Aorta (tissue), 5 donors: ENCODE measurements at regions not wholly inside any gene's neighbourhood (a gene's known extent, or its start where the extent isn't known, plus 50 kb on each side); places are given as distances from the start of the nearest gene placed in this dataset.
"Not testable (repeated sequence)": the region's sequence is repeated elsewhere in the genome, so short reads cannot be mapped to it uniquely, and the experiment has no call there.

ENCODE experiments used
- ATAC-seq: fragments of 200-7000 bp; cut with Tn5 transposase; one replicate; pipeline ENCODE4 v1.9.1; 2022; ENCODE audit warnings: moderate library complexity; ENCODE audit not compliant: low FRiP score
- DNase-seq, 2 donors: peaks; one replicate each; pipeline ENCODE4 v3.0.0-alpha.2; 2020
- H3K27ac ChIP-seq, 2 donors: one replicate each; pipeline ENCODE4 v1.5.1; 2013; ENCODE audit warnings: low read length in 2 of 2, mild to moderate bottlenecking in 2 of 2, moderate library complexity in 2 of 2, control low read depth in 1 of 2, inconsistent platforms in 1 of 2, low read depth in 1 of 2
- H3K27me3 ChIP-seq, 2 donors: one replicate each; pipeline ENCODE4 v1.6.1; 2013; ENCODE audit warnings: control low read depth in 1 of 2, low read length in 1 of 2, mild to moderate bottlenecking in 1 of 2, moderate library complexity in 1 of 2; ENCODE audit not compliant: insufficient read depth in 2 of 2, control insufficient read depth in 1 of 2
- H3K36me3 ChIP-seq, 2 donors: one replicate each; pipeline ENCODE4 v1.6.1; 2013; ENCODE audit warnings: control low read depth in 1 of 2, low read length in 1 of 2, mild to moderate bottlenecking in 1 of 2; ENCODE audit not compliant: insufficient read depth in 2 of 2, control insufficient read depth in 1 of 2
- H3K4me1 ChIP-seq, 2 donors: one replicate each; pipeline ENCODE4 v1.6.1; 2013; ENCODE audit warnings: low read length in 2 of 2, control low read depth in 1 of 2, mild to moderate bottlenecking in 1 of 2, moderate library complexity in 1 of 2; ENCODE audit not compliant: insufficient read depth in 2 of 2, control insufficient read depth in 1 of 2
- H3K4me3 ChIP-seq, 2 donors: one replicate each; pipeline ENCODE4 v1.5.1; 2013; ENCODE audit warnings: low read length in 2 of 2, control low read depth in 1 of 2, mild to moderate bottlenecking in 1 of 2
- H3K9me3 ChIP-seq: one replicate; pipeline ENCODE4 v1.6.1; 2013; ENCODE audit warnings: mild to moderate bottlenecking, low read length; ENCODE audit not compliant: control insufficient read depth
- WGBS, 2 donors: extraction: QIAGEN DNeasy Blood & Tissue Kit; methylation state at CpG; one replicate each; pipeline ENCODE4 v1.1.7; 2013; 5-methylcytosine and 5-hydroxymethylcytosine counted together
- intact Hi-C, 2 donors: fragments of 100-400 bp; cut with DNase I; formaldehyde crosslinking; loops; one replicate each; pipeline versions ENCODE4 v1.14.2 to v1.15.0; 2022
- donor health status: healthy with polysubstance abuse.
- donor health status: Bipolar disorder and iron deficiency.
- donor health status: DM: no; HTN: no; CAD: no.
- donor health status: DM: no; HTN: no; CAD: no.
- donor health status: DM: yes; HTN: yes; CAD: no.

- no peaks in the 10 kb centered on the region for H3K9me3 ChIP-seq
- no peaks in the 10 kb centered on the region for H3K4me1 ChIP-seq
- H3K27me3 ChIP-seq: no peaks in the 10 kb centered on the region
- WGBS, 2 donors: 66 to 75% methylated on average over 2 of the region's 2 CpGs
- DNase-seq (no peak), ATAC-seq (no peak)
- H3K27ac ChIP-seq: no peak overlapping the region
- no peaks in the 10 kb centered on the region for H3K36me3 ChIP-seq
- intact Hi-C loops: no loop called here
- no peak overlapping the region for H3K4me3 ChIP-seq
Observed at GRCh38 chr12:85413266-85413665, 133.2 kb downstream of the ALX1 start.

- no peak overlapping the region for H3K4me3 ChIP-seq
- no peak overlapping the region for H3K27ac ChIP-seq
- no peaks in the 10 kb centered on the region for H3K4me1 ChIP-seq
- 44 to 50% methylated on average over 3 of the region's 3 CpGs for WGBS, 2 donors
- intact Hi-C loops: no loop called here
- no peaks in the 10 kb centered on the region for H3K9me3 ChIP-seq
- no peaks in the 10 kb centered on the region for H3K36me3 ChIP-seq
- ATAC-seq (no peak), DNase-seq (no peak)
- H3K27me3 ChIP-seq: no peaks in the 10 kb centered on the region
Observed at GRCh38 chr12:85422762-85423161, 142.7 kb downstream of the ALX1 start.

- 87 to 91% methylated on average over 3 of the region's 3 CpGs for WGBS, 2 donors
- Histone ChIP-seq H3K9me3 (no peaks in the 10 kb centered on the region), H3K36me3 (no peaks in the 10 kb centered on the region), H3K4me3 (no peak overlapping the region), H3K27ac (no peak overlapping the region), H3K27me3 (no peaks in the 10 kb centered on the region), H3K4me1 (no peaks in the 10 kb centered on the region)
- no peak for DNase-seq
- intact Hi-C loops: no loop called here
- ATAC-seq: no peak
Observed at GRCh38 chr12:85423947-85424346, 143.9 kb downstream of the ALX1 start.

GRCh38 chr12:85424581-85425348, 144.7 kb downstream of the ALX1 start:
- no peaks in the 10 kb centered on the region for H3K4me1 ChIP-seq
- ATAC-seq: no peak
- H3K4me3 ChIP-seq: no peak overlapping the region
- H3K9me3 ChIP-seq: no peaks in the 10 kb centered on the region
- DNase-seq: no peak
- no peak overlapping the region for H3K27ac ChIP-seq
- no peaks in the 10 kb centered on the region for H3K27me3 ChIP-seq
- no peaks in the 10 kb centered on the region for H3K36me3 ChIP-seq
- 44 to 51% methylated on average over 10 of the region's 10 CpGs for WGBS, 2 donors
- intact Hi-C loops: no loop called here

- ATAC-seq (no peak), DNase-seq (no peak)
- WGBS, 2 donors: 26 to 28% methylated on average over 1 of the region's 1 CpG
- no peak overlapping the region for H3K4me3 ChIP-seq
- no peaks in the 10 kb centered on the region for H3K4me1 ChIP-seq
- H3K27ac ChIP-seq: no peak overlapping the region
- H3K27me3 ChIP-seq: no peaks in the 10 kb centered on the region
- no peaks in the 10 kb centered on the region for H3K36me3 ChIP-seq
- no peaks in the 10 kb centered on the region for H3K9me3 ChIP-seq
- intact Hi-C loops: no loop called here
Observed at GRCh38 chr12:85425349-85425612, 145.3 kb downstream of the ALX1 start.

- H3K36me3 ChIP-seq: no peaks in the 10 kb centered on the region
- no peak overlapping the region for H3K27ac ChIP-seq
- H3K9me3 ChIP-seq: no peaks in the 10 kb centered on the region
- H3K4me3 ChIP-seq: no peak overlapping the region
- H3K4me1 ChIP-seq: no peaks in the 10 kb centered on the region
- no peak for DNase-seq
- no peak for ATAC-seq
- intact Hi-C loops: no loop called here
- no peaks in the 10 kb centered on the region for H3K27me3 ChIP-seq
- WGBS, 2 donors: 70 to 72% methylated on average over 4 of the region's 4 CpGs
Observed at GRCh38 chr12:85425926-85426325, 145.9 kb downstream of the ALX1 start.

GRCh38 chr12:85433148-85433547, 153.1 kb downstream of the ALX1 start:
- H3K36me3 ChIP-seq, H3K9me3 ChIP-seq, DNase-seq, H3K27me3 ChIP-seq, ATAC-seq, H3K27ac ChIP-seq, H3K4me3 ChIP-seq, H3K4me1 ChIP-seq, intact Hi-C loops: not testable (repeated sequence)

- H3K36me3 ChIP-seq: no peaks in the 10 kb centered on the region
- ATAC-seq: no peak
- WGBS, 2 donors: 72 to 73% methylated on average over 1 of the region's 1 CpG
- intact Hi-C loops: no loop called here
- H3K4me3 ChIP-seq: no peak overlapping the region
- no peaks in the 10 kb centered on the region for H3K27me3 ChIP-seq
- H3K9me3 ChIP-seq: no peaks in the 10 kb centered on the region
- no peak overlapping the region for H3K27ac ChIP-seq
- DNase-seq: no peak
- H3K4me1 ChIP-seq: no peaks in the 10 kb centered on the region
Observed at GRCh38 chr12:85440271-85440670, 160.3 kb downstream of the ALX1 start.

- Histone ChIP-seq H3K9me3 (no peaks in the 10 kb centered on the region), H3K4me1 (no peaks in the 10 kb centered on the region), H3K27me3 (no peaks in the 10 kb centered on the region), H3K36me3 (no peaks in the 10 kb centered on the region), H3K27ac (no peak overlapping the region), H3K4me3 (no peak overlapping the region)
- ATAC-seq (no peak), DNase-seq (no peak)
- intact Hi-C loops: no loop called here
- WGBS, 2 donors: 77% methylated on average over 3 of the region's 3 CpGs
Observed at GRCh38 chr12:85441025-85441424, 161.0 kb downstream of the ALX1 start.
